IPS-20b (cell line): ENCODE measurements at regions not wholly inside any gene's neighbourhood (a gene's known extent, or its start where the extent isn't known, plus 50 kb on each side); places are given as distances from the start of the nearest gene placed in this dataset.

Source experiments
- H3K27ac ChIP-seq: one replicate; pipeline ENCODE4 v1.5.1; 2013; ENCODE audit warnings: low read length
- H3K27me3 ChIP-seq: 2 replicates; pipeline ENCODE4 v1.6.1; 2013; ENCODE audit warnings: mild to moderate bottlenecking, low read length, inconsistent platforms; ENCODE audit not compliant: insufficient read depth
- H3K36me3 ChIP-seq: 2 replicates; pipeline ENCODE4 v1.6.1; 2013; ENCODE audit warnings: low read depth, mild to moderate bottlenecking, inconsistent platforms, low read length, moderate library complexity; ENCODE audit not compliant: insufficient read depth
- H3K4me1 ChIP-seq: 2 replicates; pipeline ENCODE4 v1.6.1; 2013; ENCODE audit warnings: mild to moderate bottlenecking, control low read depth, inconsistent platforms, low read length, moderate library complexity; ENCODE audit not compliant: insufficient read depth
- H3K4me3 ChIP-seq: 2 replicates; pipeline ENCODE4 v1.5.1; 2013; ENCODE audit warnings: mild to moderate bottlenecking, low read length, inconsistent platforms
- H3K9ac ChIP-seq: 2 replicates; pipeline ENCODE4 v1.6.1; 2013; ENCODE audit warnings: low read depth, mild to moderate bottlenecking, inconsistent platforms, low read length, moderate library complexity
- H3K9me3 ChIP-seq: 2 replicates; pipeline ENCODE4 v1.6.1; 2013; ENCODE audit warnings: mild to moderate bottlenecking, low read depth, low read length, inconsistent platforms; ENCODE audit not compliant: insufficient read depth

GRCh38 chr10:85515316-85515715 is 851.3 kb downstream of the GRID1 start:
- Histone ChIP-seq H3K27ac (no peak overlapping the region), H3K9me3 (no peaks in the 10 kb centered on the region), H3K36me3 (no peaks in the 10 kb centered on the region), H3K4me1 (peaks cover 14% of the 10 kb centered on the region), H3K27me3 (no peaks in the 10 kb centered on the region), H3K4me3 (no peak overlapping the region), H3K9ac (no peak overlapping the region)

GRCh38 chr10:85524001-85524666 is 842.5 kb downstream of the GRID1 start:
- H3K27me3 ChIP-seq, result no peaks in the 10 kb centered on the region
- peaks cover 8% of the 10 kb centered on the region; the same call in 1 of the 2 replicates for H3K9me3 ChIP-seq
- peaks cover 6% of the 10 kb centered on the region; the same call in 1 of the 2 replicates for H3K4me1 ChIP-seq
- no peak overlapping the region for H3K4me3 ChIP-seq
- no peak overlapping the region for H3K9ac ChIP-seq
- H3K36me3 ChIP-seq, result no peaks in the 10 kb centered on the region
- no peak overlapping the region for H3K27ac ChIP-seq

GRCh38 chr10:85527616-85528317 is 838.8 kb downstream of the GRID1 start:
- Histone ChIP-seq H3K4me1 (peaks cover 20% of the 10 kb centered on the region; the same call in 1 of the 2 replicates), H3K4me3 (no peak overlapping the region), H3K9ac (no peak overlapping the region), H3K36me3 (no peaks in the 10 kb centered on the region), H3K9me3 (peaks cover 8% of the 10 kb centered on the region; the same call in 1 of the 2 replicates), H3K27ac (no peak overlapping the region), H3K27me3 (no peaks in the 10 kb centered on the region)

GRCh38 chr10:85528318-85528652 is 838.3 kb downstream of the GRID1 start:
- H3K9ac ChIP-seq, result no peak overlapping the region
- H3K27ac ChIP-seq, result no peak overlapping the region
- H3K9me3 ChIP-seq, result peaks cover 8% of the 10 kb centered on the region; the same call in 1 of the 2 replicates
- no peaks in the 10 kb centered on the region for H3K27me3 ChIP-seq
- peaks cover 20% of the 10 kb centered on the region; the same call in 1 of the 2 replicates for H3K4me1 ChIP-seq
- no peak overlapping the region for H3K4me3 ChIP-seq
- no peaks in the 10 kb centered on the region for H3K36me3 ChIP-seq

GRCh38 chr10:85531706-85532105 is 834.9 kb downstream of the GRID1 start:
- H3K27ac ChIP-seq, result no peak overlapping the region

GRCh38 chr10:85532773-85533172 is 833.8 kb downstream of the GRID1 start:
- Histone ChIP-seq H3K27ac (no peak overlapping the region), H3K4me1 (peaks cover 21% of the 10 kb centered on the region; the same call in 1 of the 2 replicates), H3K36me3 (no peaks in the 10 kb centered on the region), H3K9ac (no peak overlapping the region), H3K4me3 (no peak overlapping the region), H3K27me3 (no peaks in the 10 kb centered on the region), H3K9me3 (peaks cover 7% of the 10 kb centered on the region; the same call in 1 of the 2 replicates)

More at GRCh38 chr10:85531706-85532105, 834.9 kb downstream of the GRID1 start:
- H3K9ac ChIP-seq, result no peak overlapping the region
- H3K9me3 ChIP-seq, result peaks cover 8% of the 10 kb centered on the region; the same call in 1 of the 2 replicates
- H3K4me3 ChIP-seq, result no peak overlapping the region
- no peaks in the 10 kb centered on the region for H3K27me3 ChIP-seq
- no peaks in the 10 kb centered on the region for H3K36me3 ChIP-seq
- H3K4me1 ChIP-seq, result peaks cover 21% of the 10 kb centered on the region; the same call in 1 of the 2 replicates

GRCh38 chr10:85535926-85536325 is 830.7 kb downstream of the GRID1 start:
- H3K9me3 ChIP-seq, result no peaks in the 10 kb centered on the region
- H3K9ac ChIP-seq, result no peak overlapping the region
- no peak overlapping the region for H3K27ac ChIP-seq
- no peaks in the 10 kb centered on the region for H3K36me3 ChIP-seq
- no peaks in the 10 kb centered on the region for H3K27me3 ChIP-seq
- peaks cover 21% of the 10 kb centered on the region; the same call in 1 of the 2 replicates for H3K4me1 ChIP-seq
- H3K4me3 ChIP-seq, result no peak overlapping the region

- Histone ChIP-seq H3K27ac (no peak overlapping the region), H3K4me3 (no peak overlapping the region), H3K36me3 (no peaks in the 10 kb centered on the region), H3K9ac (no peak overlapping the region), H3K4me1 (peaks cover 11% of the 10 kb centered on the region), H3K27me3 (no peaks in the 10 kb centered on the region), H3K9me3 (no peaks in the 10 kb centered on the region)
Observed at GRCh38 chr10:85537561-85537960, 829.0 kb downstream of the GRID1 start.

GRCh38 chr10:85538601-85539000 is 828.0 kb downstream of the GRID1 start:
- H3K27ac ChIP-seq, result no peak overlapping the region
- no peaks in the 10 kb centered on the region for H3K36me3 ChIP-seq
- peaks cover 19% of the 10 kb centered on the region for H3K4me1 ChIP-seq
- H3K9ac ChIP-seq, result no peak overlapping the region
- no peaks in the 10 kb centered on the region for H3K9me3 ChIP-seq
- no peaks in the 10 kb centered on the region for H3K27me3 ChIP-seq
- no peak overlapping the region for H3K4me3 ChIP-seq

- Histone ChIP-seq H3K36me3 (no peaks in the 10 kb centered on the region), H3K4me3 (no peak overlapping the region), H3K9ac (no peak overlapping the region), H3K27me3 (no peaks in the 10 kb centered on the region), H3K27ac (no peak overlapping the region), H3K9me3 (no peaks in the 10 kb centered on the region), H3K4me1 (peaks cover 18% of the 10 kb centered on the region)
Observed at GRCh38 chr10:85542152-85542551, 824.4 kb downstream of the GRID1 start.

- Histone ChIP-seq H3K4me3 (no peak overlapping the region), H3K9ac (no peak overlapping the region), H3K27ac (no peak overlapping the region), H3K9me3 (no peaks in the 10 kb centered on the region), H3K27me3 (no peaks in the 10 kb centered on the region), H3K36me3 (no peaks in the 10 kb centered on the region), H3K4me1 (peaks cover 24% of the 10 kb centered on the region)
Observed at GRCh38 chr10:85542936-85543730, 823.5 kb downstream of the GRID1 start.
